WTC11 (cell line): ENCODE measurements at regions not wholly inside any gene's neighbourhood (a gene's known extent, or its start where the extent isn't known, plus 50 kb on each side); places are given as distances from the start of the nearest gene placed in this dataset.

ENCODE experiments used
- ATAC-seq: fragments of 200-7000 bp; cut with Tn5 transposase; 2 replicates; pipeline ENCODE4 v1.10.0; 2021; ENCODE audit warnings: mild to moderate bottlenecking, moderate library complexity
- CTCF ChIA-PET: fragments of 300-600 bp; sonication (Branson Sonifier 250); formaldehyde crosslinking; loops from one replicate; lab custom pipeline; 2021; ENCODE audit warnings: antibody characterized with exemption; lab: Charles Lee
- POLR2A ChIA-PET: fragments of 350-600 bp; sonication (Branson Sonifier 250); formaldehyde crosslinking; loops from one replicate; lab custom pipeline; 2021; ENCODE audit warnings: antibody characterized with exemption; lab: Charles Lee
- DNase-seq: peaks from one replicate; pipeline ENCODE4 v3.0.0; 2021; ENCODE audit warnings: low spot score
- H3K27ac Mint-ChIP-seq: 2 replicates; pipeline ENCODE4 v1.8.0; 2021; ENCODE audit warnings: mixed read lengths
- H3K27me3 Mint-ChIP-seq: 2 replicates; pipeline ENCODE4 v1.8.0; 2021; ENCODE audit warnings: low read depth, mild to moderate bottlenecking, moderate library complexity, mixed read lengths
- H3K36me3 Mint-ChIP-seq: 2 replicates; pipeline ENCODE4 v1.8.0; 2021; ENCODE audit warnings: mixed read lengths
- H3K4me1 Mint-ChIP-seq: 2 replicates; pipeline ENCODE4 v1.8.0; 2022; ENCODE audit warnings: mixed read lengths
- H3K4me3 Mint-ChIP-seq: 2 replicates; pipeline ENCODE4 v1.8.0; 2021; ENCODE audit warnings: mild to moderate bottlenecking, moderate library complexity, mixed read lengths
- H3K9me3 Mint-ChIP-seq: 2 replicates; pipeline ENCODE4 v1.8.0; 2021; ENCODE audit warnings: mixed read lengths
- AR ChIP-seq: fragments of 250-450 bp; sonication (Bioruptor Pico); IDR thresholded peaks from 2 replicates; pipeline ENCODE4 v1.9.0; 2021; ENCODE audit warnings: mild to moderate bottlenecking
- ELF4 ChIP-seq: sonication (generic); formaldehyde crosslinking; IDR thresholded peaks from 2 replicates; pipeline ENCODE4 v1.8.1; 2022; ENCODE audit warnings: low read depth, mild to moderate bottlenecking, moderate library complexity, missing genetic modification reagents
- EMX1 ChIP-seq: fragments of 250-450 bp; sonication (Bioruptor Pico); IDR thresholded peaks from 2 replicates; pipeline ENCODE4 v1.8.0; 2021; ENCODE audit warnings: mild to moderate bottlenecking
- KAT7 ChIP-seq: sonication (generic); formaldehyde crosslinking; IDR thresholded peaks from 2 replicates; pipeline ENCODE4 v1.8.1; 2023; ENCODE audit warnings: missing genetic modification reagents, mild to moderate bottlenecking, borderline replicate concordance
- NFYB ChIP-seq: sonication (generic); formaldehyde crosslinking; conservative IDR thresholded peaks from 2 replicates; pipeline ENCODE4 v1.8.0; 2022; ENCODE audit warnings: low read depth, missing genetic modification reagents
- TP53 ChIP-seq: sonication (generic); formaldehyde crosslinking; IDR thresholded peaks from 2 replicates; pipeline ENCODE4 v1.8.1; 2023; ENCODE audit warnings: mild to moderate bottlenecking, missing genetic modification reagents
- ZNF232 ChIP-seq: sonication (generic); formaldehyde crosslinking; IDR thresholded peaks from 2 replicates; pipeline ENCODE4 v1.8.0; 2022; ENCODE audit warnings: mild to moderate bottlenecking, missing genetic modification reagents
- ZNF263 ChIP-seq: sonication (generic); formaldehyde crosslinking; IDR thresholded peaks from 2 replicates; pipeline ENCODE4 v1.8.1; 2022; ENCODE audit warnings: low read depth, mild to moderate bottlenecking, moderate library complexity, missing genetic modification reagents
- ZNF281 ChIP-seq: sonication (generic); formaldehyde crosslinking; IDR thresholded peaks from 2 replicates; pipeline ENCODE4 v1.8.0; 2023; ENCODE audit warnings: mild to moderate bottlenecking, missing genetic modification reagents
- ZNF317 ChIP-seq: sonication (generic); formaldehyde crosslinking; IDR thresholded peaks from 2 replicates; pipeline ENCODE4 v1.8.1; 2023; ENCODE audit warnings: low read depth, mild to moderate bottlenecking, moderate library complexity, missing genetic modification reagents, borderline replicate concordance
- ZNF416 ChIP-seq: fragments of 250-450 bp; sonication (Bioruptor Pico); IDR thresholded peaks from 2 replicates; pipeline ENCODE4 v1.9.0; 2021; ENCODE audit warnings: mild to moderate bottlenecking, inconsistent platforms
- TF ChIP-seq, protein P1 (sequence below): sonication (generic); formaldehyde crosslinking; IDR thresholded peaks from 2 replicates; pipeline ENCODE4 v1.8.0; 2022; ENCODE audit warnings: missing genetic modification reagents
- TF ChIP-seq, protein P2 (sequence below): sonication (generic); formaldehyde crosslinking; IDR thresholded peaks from 2 replicates; pipeline ENCODE4 v1.8.1; 2023; ENCODE audit warnings: mild to moderate bottlenecking, moderate library complexity, missing genetic modification reagents
- TF ChIP-seq, protein P3 (sequence below): sonication (generic); formaldehyde crosslinking; IDR thresholded peaks from 2 replicates; pipeline ENCODE4 v1.8.1; 2023; ENCODE audit warnings: mild to moderate bottlenecking, missing genetic modification reagents
- TF ChIP-seq, protein P4 (sequence below): sonication (generic); formaldehyde crosslinking; IDR thresholded peaks from 2 replicates; pipeline ENCODE4 v1.8.1; 2023; ENCODE audit warnings: mild to moderate bottlenecking, missing genetic modification reagents, moderate library complexity
- TF ChIP-seq, protein P5 (sequence below): sonication (generic); formaldehyde crosslinking; IDR thresholded peaks from 2 replicates; pipeline ENCODE4 v1.8.0; 2022; ENCODE audit warnings: mild to moderate bottlenecking, missing genetic modification reagents

- TF ChIP-seq, protein P1, sequence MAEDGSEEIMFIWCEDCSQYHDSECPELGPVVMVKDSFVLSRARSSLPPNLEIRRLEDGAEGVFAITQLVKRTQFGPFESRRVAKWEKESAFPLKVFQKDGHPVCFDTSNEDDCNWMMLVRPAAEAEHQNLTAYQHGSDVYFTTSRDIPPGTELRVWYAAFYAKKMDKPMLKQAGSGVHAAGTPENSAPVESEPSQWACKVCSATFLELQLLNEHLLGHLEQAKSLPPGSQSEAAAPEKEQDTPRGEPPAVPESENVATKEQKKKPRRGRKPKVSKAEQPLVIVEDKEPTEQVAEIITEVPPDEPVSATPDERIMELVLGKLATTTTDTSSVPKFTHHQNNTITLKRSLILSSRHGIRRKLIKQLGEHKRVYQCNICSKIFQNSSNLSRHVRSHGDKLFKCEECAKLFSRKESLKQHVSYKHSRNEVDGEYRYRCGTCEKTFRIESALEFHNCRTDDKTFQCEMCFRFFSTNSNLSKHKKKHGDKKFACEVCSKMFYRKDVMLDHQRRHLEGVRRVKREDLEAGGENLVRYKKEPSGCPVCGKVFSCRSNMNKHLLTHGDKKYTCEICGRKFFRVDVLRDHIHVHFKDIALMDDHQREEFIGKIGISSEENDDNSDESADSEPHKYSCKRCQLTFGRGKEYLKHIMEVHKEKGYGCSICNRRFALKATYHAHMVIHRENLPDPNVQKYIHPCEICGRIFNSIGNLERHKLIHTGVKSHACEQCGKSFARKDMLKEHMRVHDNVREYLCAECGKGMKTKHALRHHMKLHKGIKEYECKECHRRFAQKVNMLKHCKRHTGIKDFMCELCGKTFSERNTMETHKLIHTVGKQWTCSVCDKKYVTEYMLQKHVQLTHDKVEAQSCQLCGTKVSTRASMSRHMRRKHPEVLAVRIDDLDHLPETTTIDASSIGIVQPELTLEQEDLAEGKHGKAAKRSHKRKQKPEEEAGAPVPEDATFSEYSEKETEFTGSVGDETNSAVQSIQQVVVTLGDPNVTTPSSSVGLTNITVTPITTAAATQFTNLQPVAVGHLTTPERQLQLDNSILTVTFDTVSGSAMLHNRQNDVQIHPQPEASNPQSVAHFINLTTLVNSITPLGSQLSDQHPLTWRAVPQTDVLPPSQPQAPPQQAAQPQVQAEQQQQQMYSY = no peak
- TF ChIP-seq, protein P2, sequence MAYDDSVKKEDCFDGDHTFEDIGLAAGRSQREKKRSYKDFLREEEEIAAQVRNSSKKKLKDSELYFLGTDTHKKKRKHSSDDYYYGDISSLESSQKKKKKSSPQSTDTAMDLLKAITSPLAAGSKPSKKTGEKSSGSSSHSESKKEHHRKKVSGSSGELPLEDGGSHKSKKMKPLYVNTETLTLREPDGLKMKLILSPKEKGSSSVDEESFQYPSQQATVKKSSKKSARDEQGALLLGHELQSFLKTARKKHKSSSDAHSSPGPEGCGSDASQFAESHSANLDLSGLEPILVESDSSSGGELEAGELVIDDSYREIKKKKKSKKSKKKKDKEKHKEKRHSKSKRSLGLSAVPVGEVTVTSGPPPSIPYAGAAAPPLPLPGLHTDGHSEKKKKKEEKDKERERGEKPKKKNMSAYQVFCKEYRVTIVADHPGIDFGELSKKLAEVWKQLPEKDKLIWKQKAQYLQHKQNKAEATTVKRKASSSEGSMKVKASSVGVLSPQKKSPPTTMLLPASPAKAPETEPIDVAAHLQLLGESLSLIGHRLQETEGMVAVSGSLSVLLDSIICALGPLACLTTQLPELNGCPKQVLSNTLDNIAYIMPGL (CRISPR knock-in tag) = no peak
These were observed 380.5 kb upstream of the PRMT6 start (continued) for GRCh38 chr1:106676021-106676420.

- Mint-ChIP-seq H3K4me1 (peaks cover 12% of the 10 kb centered on the region), H3K36me3 (no peaks in the 10 kb centered on the region)
- no peak for DNase-seq
- TF ChIP-seq, protein P3, sequence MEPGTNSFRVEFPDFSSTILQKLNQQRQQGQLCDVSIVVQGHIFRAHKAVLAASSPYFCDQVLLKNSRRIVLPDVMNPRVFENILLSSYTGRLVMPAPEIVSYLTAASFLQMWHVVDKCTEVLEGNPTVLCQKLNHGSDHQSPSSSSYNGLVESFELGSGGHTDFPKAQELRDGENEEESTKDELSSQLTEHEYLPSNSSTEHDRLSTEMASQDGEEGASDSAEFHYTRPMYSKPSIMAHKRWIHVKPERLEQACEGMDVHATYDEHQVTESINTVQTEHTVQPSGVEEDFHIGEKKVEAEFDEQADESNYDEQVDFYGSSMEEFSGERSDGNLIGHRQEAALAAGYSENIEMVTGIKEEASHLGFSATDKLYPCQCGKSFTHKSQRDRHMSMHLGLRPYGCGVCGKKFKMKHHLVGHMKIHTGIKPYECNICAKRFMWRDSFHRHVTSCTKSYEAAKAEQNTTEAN (CRISPR knock-in tag) = no peak
- TF ChIP-seq ELF4 (CRISPR knock-in tag) = no peak
- no peak for TF ChIP-seq NFYB (CRISPR knock-in tag)
- no peak for TF ChIP-seq ZNF263 (CRISPR knock-in tag)
- TF ChIP-seq, protein P4, sequence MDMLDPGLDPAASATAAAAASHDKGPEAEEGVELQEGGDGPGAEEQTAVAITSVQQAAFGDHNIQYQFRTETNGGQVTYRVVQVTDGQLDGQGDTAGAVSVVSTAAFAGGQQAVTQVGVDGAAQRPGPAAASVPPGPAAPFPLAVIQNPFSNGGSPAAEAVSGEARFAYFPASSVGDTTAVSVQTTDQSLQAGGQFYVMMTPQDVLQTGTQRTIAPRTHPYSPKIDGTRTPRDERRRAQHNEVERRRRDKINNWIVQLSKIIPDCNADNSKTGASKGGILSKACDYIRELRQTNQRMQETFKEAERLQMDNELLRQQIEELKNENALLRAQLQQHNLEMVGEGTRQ (CRISPR knock-in tag) = no peak
- no peak for TF ChIP-seq ZNF416
- no peak for TF ChIP-seq AR (CRISPR knock-in tag)
- TF ChIP-seq KAT7 (CRISPR knock-in tag) = no peak
- no peak for TF ChIP-seq EMX1 (CRISPR knock-in tag)
- no peak for TF ChIP-seq ZNF232
- TF ChIP-seq, all 79 proteins: peak for 0
- POLR2A ChIA-PET = no interaction called here
- no peaks in the 10 kb centered on the region for H3K9me3 Mint-ChIP-seq
- CTCF ChIA-PET = no interaction called here
- no peak overlapping the region for H3K27ac Mint-ChIP-seq
- no peak for ATAC-seq
- no peaks in the 10 kb centered on the region for H3K27me3 Mint-ChIP-seq
- no peak overlapping the region for H3K4me3 Mint-ChIP-seq
These were observed 379.3 kb upstream of the PRMT6 start for GRCh38 chr1:106677181-106677580.

- ChIA-PET POLR2A (no interaction called here), CTCF (no interaction called here)
- DNase-seq (no peak), ATAC-seq (no peak)
- no peak overlapping the region for H3K27ac Mint-ChIP-seq
- H3K9me3 Mint-ChIP-seq = no peaks in the 10 kb centered on the region
- H3K36me3 Mint-ChIP-seq = no peaks in the 10 kb centered on the region
- H3K27me3 Mint-ChIP-seq = no peaks in the 10 kb centered on the region
- H3K4me1 Mint-ChIP-seq = peaks cover 18% of the 10 kb centered on the region
- H3K4me3 Mint-ChIP-seq = no peak overlapping the region
- TF ChIP-seq ZNF317 (CRISPR knock-in tag) (no peak), ZNF281 (CRISPR knock-in tag) (no peak), TP53 (CRISPR knock-in tag) (no peak)
- TF ChIP-seq, protein P5, sequence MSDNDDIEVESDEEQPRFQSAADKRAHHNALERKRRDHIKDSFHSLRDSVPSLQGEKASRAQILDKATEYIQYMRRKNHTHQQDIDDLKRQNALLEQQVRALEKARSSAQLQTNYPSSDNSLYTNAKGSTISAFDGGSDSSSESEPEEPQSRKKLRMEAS (CRISPR knock-in tag) = no peak
These were observed 378.8 kb upstream of the PRMT6 start for GRCh38 chr1:106677721-106678120.
